D721Med (cell line): ENCODE measurements at regions not wholly inside any gene's neighbourhood (a gene's known extent, or its start where the extent isn't known, plus 50 kb on each side); places are given as distances from the start of the nearest gene placed in this dataset.

Experiments used
- DNase-seq: peaks from one replicate; pipeline ENCODE4 v3.0.0; 2011; ENCODE audit warnings: low spot score; ENCODE audit not compliant: insufficient read length
- FAIRE-seq: peaks from 2 replicates; lab custom pipeline; 2011; peaks lifted over from hg19 to GRCh38; lab: Jason Lieb, UNC
- CTCF ChIP-seq: IDR thresholded peaks from 2 replicates; pipeline ENCODE4 v1.5.1; 2012; ENCODE audit warnings: mild to moderate bottlenecking, control low read depth; ENCODE audit not compliant: insufficient read depth; ENCODE audit errors: missing control alignments

- no peak for DNase-seq
- peak; percentile 69 for FAIRE-seq
- TF ChIP-seq CTCF, result no peak
Observed at GRCh38 chr18:34540897-34541296, 169.2 kb upstream of the DTNA start.

GRCh38 chr18:34542625-34543024 lies 167.5 kb upstream of the DTNA start:
- TF ChIP-seq CTCF, result no peak
- FAIRE-seq (no peak), DNase-seq (no peak)

GRCh38 chr18:34543356-34543755 lies 166.7 kb upstream of the DTNA start:
- FAIRE-seq, result peak; percentile 48
- TF ChIP-seq CTCF, result no peak

GRCh38 chr18:34543945-34544344 lies 166.2 kb upstream of the DTNA start:
- DNase-seq (no peak), FAIRE-seq (no peak)
- no peak for TF ChIP-seq CTCF

More at GRCh38 chr18:34543356-34543755, 166.7 kb upstream of the DTNA start:
- DNase-seq, result no peak

- FAIRE-seq, result no peak
- no peak for TF ChIP-seq CTCF
- no peak for DNase-seq
Observed at GRCh38 chr18:34544930-34545329, 165.2 kb upstream of the DTNA start.

GRCh38 chr18:34548120-34548972 lies 161.8 kb upstream of the DTNA start:
- DNase-seq, result no peak
- no peak for TF ChIP-seq CTCF
- FAIRE-seq, result peak; percentile 71

- TF ChIP-seq CTCF, result no peak
- FAIRE-seq (no peak), DNase-seq (no peak)
Observed at GRCh38 chr18:34548973-34549294, 161.2 kb upstream of the DTNA start.
